GM18502 (cell line): ENCODE measurements at regions not wholly inside any gene's neighbourhood (a gene's known extent, or its start where the extent isn't known, plus 50 kb on each side); places are given as distances from the start of the nearest gene placed in this dataset.

Source experiments
- ATAC-seq: cut with Tn5 transposase; IDR thresholded peaks from one replicate; pipeline ENCODE4 v1.9.1; 2021; ENCODE audit warnings: mild to moderate bottlenecking; ENCODE audit not compliant: unreplicated experiment, poor library complexity

DNA sequence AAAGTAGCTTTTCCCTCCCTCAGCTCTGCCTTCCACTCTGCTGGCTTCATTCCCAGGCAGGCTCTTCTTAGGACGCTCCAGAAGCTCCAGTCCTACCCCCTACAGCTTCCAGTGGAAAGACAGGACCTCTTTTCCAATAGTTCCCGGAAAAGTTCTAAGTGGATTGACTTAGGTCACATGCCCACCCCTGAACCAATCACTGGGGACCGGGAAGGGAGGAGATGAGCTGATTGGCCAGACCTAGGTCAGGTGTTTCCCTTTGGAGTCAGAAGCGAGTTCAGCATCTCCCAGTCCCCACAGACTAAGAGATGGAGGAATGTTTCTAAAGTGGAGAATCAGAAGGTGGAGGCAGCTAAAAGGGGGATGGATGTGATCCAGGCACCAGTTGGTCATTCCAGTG is 62.9 kb upstream of the KCNG1 start:
- no peak for ATAC-seq

DNA sequence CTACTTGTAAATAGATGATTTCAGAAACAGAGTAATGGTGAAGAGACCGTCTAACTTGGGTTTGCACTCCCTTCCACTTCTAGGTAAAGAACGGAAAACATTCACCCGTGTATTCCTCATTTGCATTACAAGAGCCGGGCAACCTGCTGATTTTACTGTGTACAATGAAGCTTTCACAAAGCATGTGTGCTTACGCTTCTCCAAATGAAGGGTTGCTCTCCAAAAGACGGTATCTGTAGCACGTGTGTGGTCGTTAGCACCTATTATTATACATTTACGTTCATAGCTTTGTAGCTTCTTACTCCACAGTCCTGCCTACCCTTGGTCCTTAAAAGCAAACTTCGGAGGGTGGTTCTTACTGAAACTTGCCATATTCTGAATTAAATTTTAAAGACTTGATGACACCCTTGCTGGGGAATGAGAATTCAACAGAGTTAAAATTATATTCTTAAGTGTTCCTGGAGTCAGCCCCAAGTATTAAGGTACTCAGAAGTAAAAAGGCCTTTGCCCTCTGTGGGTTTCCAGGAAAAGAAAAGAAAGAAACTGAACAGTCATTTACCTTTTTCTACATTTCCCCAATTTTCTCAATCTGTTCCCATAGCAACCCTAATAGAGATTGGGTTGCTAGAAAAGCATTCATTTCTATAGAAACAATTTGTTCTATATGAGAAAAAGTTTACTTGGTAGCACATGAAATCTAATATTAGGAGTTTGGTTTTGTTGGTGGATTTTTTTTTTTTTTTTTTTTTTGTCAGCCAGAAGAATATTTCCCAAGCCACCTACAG is 61.9 kb upstream of the KCNG1 start:
- no peak for ATAC-seq

DNA sequence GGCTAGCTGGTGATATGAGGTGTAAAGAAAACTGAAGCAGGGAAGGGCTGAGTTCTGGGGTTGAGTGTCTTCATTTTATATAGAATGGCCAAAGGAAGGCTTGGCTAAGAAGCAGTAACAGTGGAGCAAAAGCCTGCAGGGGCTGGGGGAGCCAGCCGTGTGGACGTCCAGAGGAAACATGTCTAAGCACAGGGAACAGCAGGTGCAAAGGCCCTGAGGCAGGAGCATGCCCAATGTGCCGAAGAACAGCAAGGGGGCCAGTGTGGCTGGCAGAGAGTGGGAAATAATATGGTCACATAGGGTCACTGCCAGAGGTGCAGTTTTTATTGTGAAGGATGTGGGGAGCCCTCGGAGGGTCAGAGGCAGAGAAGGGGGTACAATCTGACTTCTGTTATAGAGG is 60.5 kb upstream of the KCNG1 start:
- ATAC-seq: no peak

DNA sequence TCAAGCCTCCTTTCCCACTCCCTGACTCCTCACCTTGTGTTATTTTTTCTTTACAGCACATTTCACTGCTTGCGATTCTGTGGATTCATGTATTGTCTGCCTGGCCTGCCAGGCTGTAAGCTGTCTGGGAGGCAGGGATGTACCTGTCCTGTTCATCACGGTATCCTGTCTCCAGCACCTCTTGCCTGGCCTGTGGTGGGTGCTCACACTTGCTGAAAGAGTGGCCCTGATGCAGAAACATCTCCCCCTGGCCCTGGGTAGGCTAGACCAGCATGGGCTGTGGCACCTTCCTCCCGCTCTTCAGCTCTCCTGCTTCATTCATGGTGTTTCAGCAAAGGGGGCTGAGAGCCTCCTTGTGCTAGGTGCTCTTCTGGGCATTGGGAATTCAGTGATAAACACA is 60.1 kb upstream of the KCNG1 start:
- ATAC-seq: no peak

DNA sequence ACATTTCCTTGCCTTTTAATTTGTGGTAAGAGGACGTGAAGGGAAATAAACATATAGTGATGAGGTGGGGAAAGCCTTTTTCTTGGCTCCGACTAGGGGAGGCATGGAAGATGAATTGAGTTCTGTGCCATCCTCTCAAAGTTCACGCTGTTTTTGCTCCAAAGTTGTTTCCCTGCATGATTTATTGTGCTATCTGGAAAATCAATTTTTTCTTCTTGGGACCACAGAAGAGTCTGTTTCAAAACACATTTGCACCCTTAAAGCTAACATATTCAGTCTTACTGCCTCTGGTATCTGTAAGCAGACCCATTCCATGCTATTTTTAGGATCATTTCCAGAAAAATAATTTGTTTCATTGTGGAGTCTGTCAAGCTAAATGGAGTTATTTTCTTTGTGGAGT is 57.6 kb upstream of the KCNG1 start:
- no peak for ATAC-seq

DNA sequence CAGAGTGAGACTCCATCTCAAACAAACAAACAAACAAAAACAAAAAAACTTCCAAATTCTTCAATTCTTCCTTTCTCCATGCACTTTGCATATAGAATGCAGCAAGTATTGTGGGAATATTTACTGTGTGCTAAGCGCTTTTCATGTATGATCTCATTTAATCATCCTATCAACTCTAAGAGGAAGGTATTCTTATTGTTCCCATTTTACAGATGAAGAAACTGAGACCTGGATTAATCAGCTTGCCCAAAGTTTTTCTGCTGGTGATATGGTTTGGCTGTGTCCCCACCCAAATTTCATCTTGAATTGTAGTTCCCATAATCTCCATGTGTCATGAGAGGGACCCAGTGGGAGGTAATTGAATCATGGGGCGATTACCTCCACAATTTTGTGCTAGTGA is 56.6 kb upstream of the KCNG1 start:
- no peak for ATAC-seq

DNA sequence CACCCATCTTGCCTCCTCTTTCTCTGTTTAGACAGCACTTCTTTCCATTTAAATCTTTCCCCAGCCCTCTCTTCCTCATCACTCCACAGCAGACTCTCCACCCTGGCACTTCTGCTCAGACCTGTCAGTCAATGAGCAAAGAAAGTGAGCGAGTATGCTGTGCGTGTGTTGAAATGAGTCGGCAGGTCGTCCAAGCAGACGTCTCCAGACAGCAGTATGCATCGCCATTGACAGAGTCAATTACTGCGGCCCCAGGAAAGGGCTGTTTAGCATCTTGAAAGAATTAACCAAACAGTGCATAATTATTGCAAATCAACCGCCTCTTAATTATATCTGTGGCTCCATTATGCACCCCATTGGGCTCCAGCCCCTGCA is 54.8 kb upstream of the KCNG1 start:
- ATAC-seq: no peak

DNA sequence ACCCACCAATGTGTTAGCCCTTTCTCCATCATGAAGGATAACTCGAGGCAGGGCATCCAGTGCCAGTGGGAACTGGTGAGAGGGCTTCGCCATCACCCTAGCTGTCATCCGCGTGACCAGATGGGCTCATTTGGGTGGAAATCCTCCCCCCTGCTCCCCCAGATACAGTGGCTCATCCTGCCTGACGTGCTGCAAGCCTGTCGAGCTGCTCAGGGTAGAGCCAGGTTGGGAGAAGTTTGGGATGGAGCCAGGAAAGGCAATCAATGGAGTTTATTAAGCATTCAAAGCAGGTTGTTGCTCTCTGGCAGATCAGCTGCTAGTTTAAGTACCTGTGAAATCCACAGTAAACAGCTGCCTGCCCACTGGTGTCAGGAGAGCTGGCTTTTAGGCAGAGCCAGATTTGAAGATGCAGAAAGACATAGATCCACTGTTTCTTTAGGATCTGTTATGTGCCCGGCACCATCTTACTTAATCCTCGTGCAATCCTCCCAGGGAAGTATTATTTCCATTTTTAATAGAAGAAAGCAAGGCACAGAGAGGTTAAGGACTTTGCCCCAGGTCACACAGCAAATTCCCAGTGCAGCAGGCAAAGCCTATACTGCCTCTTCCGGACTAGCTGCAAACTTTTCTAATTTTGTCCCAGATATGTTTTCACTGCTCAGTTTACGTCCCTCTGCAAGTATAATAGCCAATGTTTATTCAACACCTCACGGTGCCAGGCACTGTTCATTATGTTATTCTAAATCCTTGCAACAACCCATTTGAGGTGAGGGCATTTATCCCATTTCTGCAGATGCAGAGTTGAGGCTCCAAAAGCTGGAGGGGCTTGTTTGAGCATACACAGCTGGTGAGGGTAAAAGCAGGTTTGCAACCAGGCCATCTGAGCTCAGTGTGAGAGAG is 54.1 kb upstream of the KCNG1 start:
- no peak for ATAC-seq

DNA sequence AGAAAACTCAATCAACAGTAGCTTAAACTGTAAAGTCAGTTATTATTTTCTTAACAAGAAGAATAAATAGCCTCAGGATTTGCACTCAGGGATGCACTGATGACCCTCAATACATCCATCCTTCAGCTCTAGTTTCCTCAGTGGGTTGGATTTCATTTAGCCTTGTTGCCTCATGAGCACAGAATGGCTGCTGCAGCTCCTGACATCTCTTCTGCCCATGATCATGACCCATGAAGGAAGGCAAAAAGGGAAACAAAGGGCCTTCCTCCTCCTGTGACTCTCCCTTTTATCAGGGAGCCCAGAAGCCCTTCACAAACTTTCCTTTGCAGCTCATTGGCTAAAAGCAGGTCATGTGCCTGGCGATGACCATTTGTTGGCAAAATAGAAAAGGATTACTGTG is 51.2 kb upstream of the KCNG1 start:
- ATAC-seq: no peak
